OCI-LY7 (cell line): ENCODE measurements at regions not wholly inside any gene's neighbourhood (a gene's known extent, or its start where the extent isn't known, plus 50 kb on each side); places are given as distances from the start of the nearest gene placed in this dataset.

Experiments used
- BruUV-seq: library from RNA; stranded (reverse); fragments of 400-500 nt; replicated peaks from 2 replicates; lab custom pipeline; 2021; lab: Mats Ljungman, UMichigan
- CTCF ChIA-PET: fragments of 300-600 bp; sonication (Branson Sonifier 250); formaldehyde crosslinking; loops from one replicate; lab custom pipeline; 2022; ENCODE audit warnings: antibody characterized with exemption; ENCODE audit not compliant: unreplicated experiment; lab: Charles Lee
- POLR2A ChIA-PET: fragments of 300-600 bp; sonication (Branson Sonifier 250); formaldehyde crosslinking; loops from one replicate; lab custom pipeline; 2022; ENCODE audit warnings: antibody characterized with exemption; lab: Charles Lee
- DNase-seq: peaks from one replicate; pipeline ENCODE4 v3.0.0-alpha.2; 2015; ENCODE audit warnings: low spot score
- H2AFZ ChIP-seq: fragments of 200-600 bp; sonication (generic), shearing (Covaris generic); 2 replicates; pipeline ENCODE4 v1.6.1; 2014; ENCODE audit warnings: mild to moderate bottlenecking, antibody characterized with exemption, low read length, moderate library complexity
- H3K27ac ChIP-seq: fragments of 200-600 bp; sonication (generic); 2 replicates; pipeline ENCODE4 v1.5.1; 2014; ENCODE audit warnings: mixed run types, low read depth, mild to moderate bottlenecking, moderate library complexity, low read length, inconsistent platforms; ENCODE audit not compliant: poor library complexity, severe bottlenecking
- H3K36me3 ChIP-seq: fragments of 200-600 bp; sonication (generic); 2 replicates; pipeline ENCODE4 v1.6.1; 2014; ENCODE audit warnings: mild to moderate bottlenecking, antibody characterized with exemption, low read length, moderate library complexity, mixed read lengths; ENCODE audit not compliant: insufficient read depth
- H3K4me1 ChIP-seq: fragments of 200-600 bp; sonication (generic); 2 replicates; pipeline ENCODE4 v1.5.1; 2014; ENCODE audit warnings: mild to moderate bottlenecking, low read length; ENCODE audit not compliant: insufficient read depth, poor library complexity, severe bottlenecking
- H3K4me2 ChIP-seq: fragments of 200-600 bp; sonication (generic); 2 replicates; pipeline ENCODE4 v1.6.1; 2014; ENCODE audit warnings: mild to moderate bottlenecking, low read length
- H3K4me3 ChIP-seq: fragments of 200-600 bp; sonication (generic); 2 replicates; pipeline ENCODE4 v1.5.1; 2014; ENCODE audit warnings: mild to moderate bottlenecking, low read depth, low read length; ENCODE audit not compliant: poor library complexity, severe bottlenecking
- H3K79me2 ChIP-seq: fragments of 200-600 bp; sonication (generic); 2 replicates; pipeline ENCODE4 v1.6.1; 2016; ENCODE audit warnings: low read depth, mild to moderate bottlenecking, low read length, moderate library complexity, mixed read lengths; ENCODE audit not compliant: insufficient read depth
- H3K9me2 ChIP-seq: fragments of 200-600 bp; sonication (generic); 2 replicates; pipeline ENCODE4 v1.6.1; 2016; ENCODE audit warnings: mild to moderate bottlenecking, low read length, mixed read lengths; ENCODE audit not compliant: insufficient read depth
- H3K9me3 ChIP-seq: fragments of 200-600 bp; sonication (generic); 2 replicates; pipeline ENCODE4 v1.6.1; 2014; ENCODE audit warnings: mild to moderate bottlenecking, mixed run types, low read length, mixed read lengths
- H4K20me1 ChIP-seq: fragments of 200-600 bp; sonication (generic); 2 replicates; pipeline ENCODE4 v1.6.1; 2014; ENCODE audit warnings: mild to moderate bottlenecking, antibody characterized with exemption, low read length, moderate library complexity, mixed read lengths; ENCODE audit not compliant: insufficient read depth
- EZH2phosphoT487 ChIP-seq: fragments of 200-600 bp; sonication (generic); IDR thresholded peaks from 2 replicates; pipeline ENCODE4 v1.6.1; 2018; ENCODE audit warnings: low read depth, borderline replicate concordance, mild to moderate bottlenecking, mixed run types, antibody characterized with exemption, low read length, moderate library complexity, mixed read lengths
- intact Hi-C: fragments of 100-400 bp; cut with micrococcal nuclease; formaldehyde crosslinking; loops from one replicate; pipeline ENCODE4 v1.10.0; 2022; ENCODE audit not compliant: unreplicated experiment
- TF ChIP-seq, protein P1 (sequence below): fragments of 200-600 bp; sonication (generic); conservative IDR thresholded peaks from 2 replicates; pipeline ENCODE4 v1.5.1; 2014; ENCODE audit warnings: mild to moderate bottlenecking, antibody characterized with exemption, low read length, moderate library complexity, mixed read lengths

DNA sequence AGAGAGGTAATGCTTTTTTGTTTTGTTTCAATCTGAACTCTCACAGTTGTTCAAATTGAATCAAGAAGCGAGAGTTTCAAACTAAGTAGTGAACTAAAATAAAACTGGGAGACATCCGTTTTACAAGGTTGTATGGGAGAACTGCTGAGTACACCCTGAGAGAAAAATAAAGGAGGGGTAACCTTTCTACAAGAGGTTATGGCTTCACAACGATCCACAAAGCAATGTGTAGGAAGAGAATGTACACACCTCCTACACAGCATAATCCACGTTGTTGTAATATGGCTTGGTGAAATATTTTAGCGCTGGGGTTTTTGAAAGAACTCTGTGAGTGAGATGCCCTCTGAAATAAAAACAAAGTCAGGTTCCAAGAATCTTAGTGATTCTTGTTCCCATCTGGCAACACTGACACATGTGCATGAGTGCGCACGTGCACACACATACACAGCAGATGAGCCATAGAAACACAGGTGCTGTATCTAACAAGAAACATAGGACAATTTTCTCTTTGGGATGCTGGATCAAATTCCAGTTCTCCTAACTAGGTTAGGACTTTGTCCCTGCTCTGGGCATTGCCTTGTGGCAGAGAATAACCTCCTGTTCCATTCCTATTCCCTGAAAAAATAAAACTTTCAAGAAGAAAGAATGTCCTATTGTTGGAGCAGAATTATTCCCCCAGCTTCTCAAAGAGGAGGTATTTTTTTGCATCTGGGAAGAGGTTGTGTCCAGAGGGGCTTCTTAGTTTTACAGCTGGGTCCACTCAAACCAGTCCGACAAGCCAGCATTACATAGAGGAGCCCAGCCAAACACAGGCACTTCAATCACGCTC lies 94.5 kb upstream of the EFNA5 start:
- BruUV-seq: no TSS peak
- ChIA-PET POLR2A (interaction anchor here (1.1 to 1.3 kb wide), 2 partner anchors 11 to 28 kb away, joined by 4 to 6 read pairs; no protein-coding TSS in a partner anchor), CTCF (no interaction called here)
- Histone ChIP-seq H3K9me2 (no peaks in the 10 kb centered on the region), H3K4me2 (no peak overlapping the region), H3K79me2 (no peaks in the 10 kb centered on the region), H2AFZ (no peak overlapping the region), H3K36me3 (no peaks in the 10 kb centered on the region), H3K4me1 (no peaks in the 10 kb centered on the region), H4K20me1 (no peaks in the 10 kb centered on the region), H3K4me3 (no peak overlapping the region), H3K27ac (no peak overlapping the region), H3K9me3 (no peaks in the 10 kb centered on the region)
- DNase-seq: no peak
- intact Hi-C loops: no loop called here
- TF ChIP-seq, protein P1, sequence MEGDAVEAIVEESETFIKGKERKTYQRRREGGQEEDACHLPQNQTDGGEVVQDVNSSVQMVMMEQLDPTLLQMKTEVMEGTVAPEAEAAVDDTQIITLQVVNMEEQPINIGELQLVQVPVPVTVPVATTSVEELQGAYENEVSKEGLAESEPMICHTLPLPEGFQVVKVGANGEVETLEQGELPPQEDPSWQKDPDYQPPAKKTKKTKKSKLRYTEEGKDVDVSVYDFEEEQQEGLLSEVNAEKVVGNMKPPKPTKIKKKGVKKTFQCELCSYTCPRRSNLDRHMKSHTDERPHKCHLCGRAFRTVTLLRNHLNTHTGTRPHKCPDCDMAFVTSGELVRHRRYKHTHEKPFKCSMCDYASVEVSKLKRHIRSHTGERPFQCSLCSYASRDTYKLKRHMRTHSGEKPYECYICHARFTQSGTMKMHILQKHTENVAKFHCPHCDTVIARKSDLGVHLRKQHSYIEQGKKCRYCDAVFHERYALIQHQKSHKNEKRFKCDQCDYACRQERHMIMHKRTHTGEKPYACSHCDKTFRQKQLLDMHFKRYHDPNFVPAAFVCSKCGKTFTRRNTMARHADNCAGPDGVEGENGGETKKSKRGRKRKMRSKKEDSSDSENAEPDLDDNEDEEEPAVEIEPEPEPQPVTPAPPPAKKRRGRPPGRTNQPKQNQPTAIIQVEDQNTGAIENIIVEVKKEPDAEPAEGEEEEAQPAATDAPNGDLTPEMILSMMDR: no peak
- TF ChIP-seq EZH2phosphoT487: no peak

DNA sequence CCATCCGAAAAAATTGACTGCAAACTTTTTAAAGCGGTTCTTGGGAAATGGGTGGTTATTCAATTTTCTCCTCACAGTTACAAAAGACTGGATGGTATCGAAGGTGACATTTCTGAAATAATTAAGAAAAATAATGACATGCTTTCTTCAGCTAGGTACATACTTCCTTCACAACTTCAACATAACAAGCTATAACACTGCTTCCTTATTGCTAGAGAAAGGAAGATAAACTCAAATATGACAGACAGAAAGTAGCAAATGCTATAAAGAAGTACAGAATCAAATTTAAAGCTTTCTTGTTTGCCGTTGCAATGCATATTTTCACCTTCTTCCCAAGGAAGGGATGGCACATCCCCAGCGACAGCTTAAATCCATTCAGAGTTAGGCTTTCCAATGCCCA lies 93.5 kb upstream of the EFNA5 start:
- ChIA-PET POLR2A (interaction anchor here (1.1 kb wide), 1 partner anchor 13 kb away, joined by 3 read pairs; no protein-coding TSS in a partner anchor), CTCF (no interaction called here)
- Histone ChIP-seq H3K4me3 (no peak overlapping the region), H3K4me1 (no peaks in the 10 kb centered on the region), H2AFZ (no peak overlapping the region), H3K9me3 (no peaks in the 10 kb centered on the region), H3K79me2 (no peaks in the 10 kb centered on the region), H4K20me1 (no peaks in the 10 kb centered on the region), H3K27ac (no peak overlapping the region), H3K9me2 (no peaks in the 10 kb centered on the region), H3K36me3 (no peaks in the 10 kb centered on the region), H3K4me2 (no peak overlapping the region)
- intact Hi-C loops: no loop called here
- TF ChIP-seq, protein P1: no peak
- TF ChIP-seq EZH2phosphoT487: no peak
- no peak for DNase-seq
- no TSS peak for BruUV-seq

GRCh38 chr5:107753427-107753826 lies 82.7 kb upstream of the EFNA5 start:
- H3K9me2 ChIP-seq: no peaks in the 10 kb centered on the region
- BruUV-seq: no TSS peak
- no peaks in the 10 kb centered on the region for H3K79me2 ChIP-seq
- ChIA-PET CTCF (no interaction called here), POLR2A (no interaction called here)
- H3K36me3 ChIP-seq: no peaks in the 10 kb centered on the region
- no peak overlapping the region for H2AFZ ChIP-seq
- no peaks in the 10 kb centered on the region for H4K20me1 ChIP-seq
- H3K27ac ChIP-seq: no peak overlapping the region
- no peaks in the 10 kb centered on the region for H3K4me1 ChIP-seq
- intact Hi-C loops: no loop called here
- no peak overlapping the region for H3K4me2 ChIP-seq
- no peaks in the 10 kb centered on the region for H3K9me3 ChIP-seq
- TF ChIP-seq EZH2phosphoT487: no peak
- TF ChIP-seq, protein P1: no peak
- DNase-seq: no peak
- H3K4me3 ChIP-seq: no peak overlapping the region
